GM19452 (cell line): ENCODE measurements at regions not wholly inside any gene's neighbourhood (a gene's known extent, or its start where the extent isn't known, plus 50 kb on each side); places are given as distances from the start of the nearest gene placed in this dataset.
A peak's percentile ranks its signal among the peaks of the same experiment; 100 is the strongest.
"Not testable (repeated sequence)": the region's sequence is repeated elsewhere in the genome, so short reads cannot be mapped to it uniquely, and the experiment has no call there.

Experiments
- ATAC-seq: cut with Tn5 transposase; IDR thresholded peaks from one replicate; pipeline ENCODE4 v1.9.1; 2021; ENCODE audit not compliant: unreplicated experiment

DNA sequence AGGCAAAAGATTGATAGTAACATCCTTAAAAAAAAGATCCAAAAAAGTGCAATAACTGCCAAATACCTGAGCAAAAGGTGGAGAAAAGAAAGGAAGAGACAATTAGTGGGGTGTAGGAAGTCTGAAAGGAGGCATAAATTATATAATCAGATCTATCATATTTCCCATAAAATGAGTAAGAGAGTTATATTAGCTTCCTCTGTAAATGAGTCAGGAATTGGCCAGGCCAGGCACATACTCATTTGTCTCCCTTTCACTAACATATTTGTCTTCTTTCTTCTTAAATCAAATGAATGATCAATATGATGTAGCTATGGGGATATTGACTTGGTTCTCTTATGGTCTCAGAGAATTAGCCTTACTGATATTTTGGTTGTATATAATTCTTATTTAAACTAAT, 292.3 kb upstream of the CADM2 start:
- ATAC-seq = no peak

DNA sequence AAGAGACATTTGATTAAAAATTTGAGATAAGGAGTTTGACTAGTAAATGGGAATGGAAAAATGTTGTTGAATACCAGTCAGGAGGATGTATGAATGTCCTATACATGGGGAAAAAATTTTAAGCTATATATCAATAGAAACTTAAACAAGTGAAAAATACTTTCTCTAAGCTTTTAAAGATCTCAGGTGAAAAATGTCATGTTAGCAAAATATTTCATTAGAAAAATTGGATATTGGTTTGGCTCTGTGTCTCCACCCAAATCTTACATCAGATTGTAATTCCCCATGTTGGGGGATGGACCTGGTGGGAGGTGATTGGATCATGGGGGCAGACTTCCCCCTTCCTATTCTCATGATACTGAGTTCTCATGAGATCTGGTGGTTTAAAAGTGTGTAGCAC, 279.6 kb upstream of the CADM2 start:
- no peak for ATAC-seq

DNA sequence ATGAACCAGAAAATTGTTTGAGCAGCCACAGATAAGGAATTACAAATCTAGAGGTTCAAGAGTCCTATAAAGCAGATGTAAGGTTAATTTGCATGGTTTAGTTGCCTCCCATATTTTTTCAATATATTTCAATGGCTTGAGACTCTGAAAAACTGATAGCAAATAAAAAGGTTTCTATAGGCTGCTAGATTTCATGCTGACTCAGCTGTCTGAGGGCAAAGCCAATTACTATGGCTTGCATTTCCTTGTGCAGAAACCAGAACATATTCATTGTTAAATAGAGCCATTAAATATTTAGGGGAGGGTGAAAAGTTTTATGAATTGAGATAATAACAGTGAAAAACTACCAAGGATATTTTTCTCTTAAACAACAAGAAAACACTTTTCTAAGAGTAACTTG, 278.1 kb upstream of the CADM2 start:
- ATAC-seq = no peak

DNA sequence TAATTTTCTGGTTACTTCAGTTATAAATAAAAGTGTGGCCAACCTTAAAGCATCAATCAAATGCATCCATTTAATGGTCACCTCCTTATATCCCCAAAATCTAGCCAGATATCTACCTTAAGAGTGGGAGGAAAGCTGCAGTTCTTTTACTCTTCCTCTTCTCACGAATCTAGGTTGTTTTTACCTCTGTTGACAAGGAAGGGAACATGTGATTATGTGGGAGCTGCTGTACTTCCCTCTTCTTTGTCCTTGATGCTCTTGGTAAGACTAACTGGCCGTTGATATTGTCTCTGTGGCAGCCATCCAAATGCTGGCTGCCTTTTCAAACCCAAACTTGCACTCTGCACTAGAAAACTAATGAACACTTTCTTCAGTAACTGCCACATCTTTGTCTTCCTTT, 275.3 kb upstream of the CADM2 start:
- no peak for ATAC-seq

DNA sequence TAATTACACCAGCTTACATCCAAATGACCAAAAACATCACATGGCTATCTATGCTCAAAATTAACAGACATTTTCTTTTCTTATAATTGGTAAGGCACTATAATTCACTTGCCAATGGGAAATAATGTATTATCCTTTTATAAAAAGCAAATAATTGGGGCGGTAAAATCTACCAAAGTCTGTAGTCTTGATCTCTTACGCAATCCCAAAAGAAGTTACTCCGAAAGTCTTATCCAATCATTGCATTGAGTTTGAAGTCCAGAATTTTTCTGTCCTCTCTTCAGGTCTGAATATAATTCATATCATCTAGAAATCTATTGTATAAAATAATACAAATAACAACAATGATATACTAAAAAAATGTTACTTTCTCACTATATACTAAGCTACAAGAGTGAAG, 273.3 kb upstream of the CADM2 start:
- no peak for ATAC-seq

DNA sequence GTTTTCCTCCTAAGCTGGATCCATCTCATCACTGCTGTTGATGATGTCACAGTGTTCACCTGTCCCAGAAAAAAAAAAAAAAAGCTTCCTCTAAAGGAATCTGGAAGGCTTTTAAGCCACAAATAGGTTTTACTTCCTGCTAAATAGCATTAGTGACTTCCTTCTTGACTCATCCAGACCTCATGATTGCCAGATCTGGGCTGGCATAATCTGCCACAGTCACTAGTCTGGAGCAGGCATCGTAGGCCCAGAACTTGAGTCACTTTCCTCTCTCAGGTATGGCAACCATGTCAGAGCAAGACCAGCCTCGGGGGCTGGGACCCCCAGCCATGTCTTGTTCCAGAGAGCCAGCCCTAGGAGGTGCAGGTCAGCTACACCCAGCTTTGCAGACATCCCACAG, 266.5 kb upstream of the CADM2 start:
- ATAC-seq = no peak

DNA sequence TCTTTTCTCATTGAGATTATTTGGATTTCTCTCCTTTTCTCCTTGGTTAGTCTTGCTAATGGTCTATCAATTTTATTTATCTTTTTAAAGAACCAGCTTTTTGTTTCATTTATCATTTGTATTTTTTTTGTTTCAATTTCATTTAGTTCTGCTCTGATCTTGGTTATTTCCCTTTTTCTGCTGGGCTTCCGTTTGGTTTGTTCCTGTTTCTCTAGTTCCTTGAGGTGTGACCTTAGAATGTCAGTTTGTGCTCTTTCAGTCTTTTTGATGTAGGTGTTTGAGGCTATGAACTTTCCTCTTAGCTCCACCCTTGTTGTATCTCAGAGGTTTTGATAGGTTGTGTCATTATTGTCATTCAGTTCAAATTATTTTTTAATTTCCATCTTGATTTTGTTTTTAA, 248.5 kb upstream of the CADM2 start:
- ATAC-seq = not testable (repeated sequence)

DNA sequence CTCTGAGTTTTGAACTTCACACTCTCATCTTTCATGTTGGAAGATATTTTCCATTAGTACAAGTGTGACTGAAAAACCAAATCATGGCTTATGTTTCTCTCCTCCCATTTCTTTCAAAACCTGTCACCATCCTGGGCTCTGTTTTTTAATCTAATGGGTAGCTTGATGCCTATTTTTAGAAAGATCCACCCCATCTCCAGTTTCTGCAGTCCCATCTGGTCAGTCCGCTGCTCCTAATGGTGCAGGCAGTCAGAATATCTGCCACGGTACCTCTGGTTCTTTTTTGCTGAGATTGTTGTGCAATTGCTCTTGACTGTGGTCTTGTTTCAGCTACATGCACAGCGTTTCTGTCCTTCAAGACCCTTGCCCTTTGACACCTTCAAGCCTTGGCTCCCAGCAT, 240.9 kb upstream of the CADM2 start:
- no peak for ATAC-seq

DNA sequence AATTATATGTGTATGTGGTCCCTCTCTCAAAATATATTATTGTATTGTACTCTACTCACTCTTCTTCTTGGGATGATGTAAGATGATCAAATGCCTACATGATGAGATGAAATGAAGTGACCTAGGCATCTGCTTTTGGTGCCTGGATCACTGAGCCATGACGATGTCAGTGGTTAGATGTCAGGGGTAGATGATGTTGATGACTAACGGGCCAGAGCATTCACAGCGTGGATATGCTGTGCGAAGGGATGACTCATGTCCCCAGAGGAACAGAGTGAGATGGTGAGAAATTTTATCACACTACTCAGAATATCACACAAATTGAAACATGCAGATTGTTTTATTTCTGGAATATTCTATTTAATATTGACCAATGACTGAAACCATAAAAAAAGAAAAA, 233.9 kb upstream of the CADM2 start:
- ATAC-seq = peak; percentile 96

DNA sequence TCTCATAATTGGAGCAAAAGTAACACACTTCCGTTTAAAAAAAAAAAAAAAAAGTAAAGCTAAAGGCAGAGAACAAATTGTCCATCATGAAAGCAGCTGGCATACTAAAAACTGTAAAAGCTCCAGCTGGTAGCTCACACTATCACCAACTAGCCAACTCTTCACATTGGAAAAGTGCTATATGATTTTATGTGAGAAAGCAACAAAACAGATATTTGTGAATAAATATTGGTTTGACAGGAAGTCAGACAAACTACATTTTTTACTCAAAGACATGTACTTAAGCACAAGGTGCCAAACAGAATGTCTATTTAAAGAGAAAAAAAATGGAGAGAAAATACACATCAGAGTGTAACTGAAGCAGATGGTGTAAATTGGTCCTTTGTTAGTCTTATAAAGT, 231.2 kb upstream of the CADM2 start:
- no peak for ATAC-seq

DNA sequence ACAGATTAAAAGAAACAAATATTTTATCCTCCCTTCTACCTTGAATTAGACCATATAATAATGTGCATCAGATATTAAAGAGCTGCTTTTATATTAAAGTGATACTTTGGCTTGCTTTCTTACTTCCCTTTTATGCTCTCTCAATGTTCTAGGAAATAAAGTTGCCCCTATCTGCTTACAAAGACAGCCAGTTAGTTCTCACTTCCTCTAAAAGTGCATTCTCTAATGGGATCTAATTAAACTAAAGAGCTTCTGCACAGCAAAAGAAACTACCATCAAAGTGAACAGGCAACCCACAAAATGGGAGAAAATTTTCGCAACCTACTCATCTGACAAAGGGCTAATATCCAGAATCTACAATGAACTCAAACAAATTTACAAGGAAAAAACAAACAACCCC, 224.1 kb upstream of the CADM2 start:
- not testable (repeated sequence) for ATAC-seq

DNA sequence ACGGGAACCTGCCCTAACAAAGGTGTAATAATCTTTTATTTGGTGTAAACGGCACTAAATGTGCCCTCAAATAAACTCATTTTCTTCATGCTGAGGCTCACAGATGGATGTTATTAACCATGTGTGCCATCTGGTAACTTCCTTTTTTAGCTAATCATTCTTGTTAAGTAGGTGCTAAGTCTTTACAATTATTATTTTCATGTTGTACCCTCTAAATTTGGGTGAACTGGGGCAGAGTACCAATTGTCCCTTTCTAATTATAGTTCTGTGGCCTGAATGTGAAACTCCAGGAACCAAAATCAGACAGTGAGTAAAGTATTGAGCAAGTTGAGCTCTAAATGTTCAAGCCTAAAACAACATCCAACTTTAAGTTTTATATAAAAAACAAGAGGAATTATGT, 220.7 kb upstream of the CADM2 start:
- no peak for ATAC-seq

DNA sequence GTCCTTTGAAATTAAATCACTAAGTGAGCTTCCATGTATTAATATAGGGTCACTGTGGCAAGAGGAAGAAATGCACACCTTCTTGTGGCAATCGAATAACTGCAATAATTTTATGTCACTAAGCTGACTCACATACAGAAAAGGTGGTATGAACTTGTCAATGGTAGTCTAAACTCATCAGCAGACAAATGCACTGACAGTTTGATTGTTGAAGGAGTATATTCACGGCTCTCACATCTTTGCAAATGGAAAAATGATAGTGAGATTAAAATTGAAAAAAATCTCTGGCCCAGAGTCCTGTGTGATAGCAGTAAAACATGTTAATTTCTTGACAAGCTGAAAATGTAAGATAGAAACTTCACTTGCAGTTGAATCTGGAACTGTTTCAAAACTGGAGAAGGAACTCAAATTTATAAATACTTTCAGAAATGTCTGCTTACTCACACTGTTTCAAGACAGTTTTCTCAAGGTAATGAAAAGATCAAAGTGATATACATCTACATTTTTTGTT, 215.8 kb upstream of the CADM2 start:
- ATAC-seq = no peak

DNA sequence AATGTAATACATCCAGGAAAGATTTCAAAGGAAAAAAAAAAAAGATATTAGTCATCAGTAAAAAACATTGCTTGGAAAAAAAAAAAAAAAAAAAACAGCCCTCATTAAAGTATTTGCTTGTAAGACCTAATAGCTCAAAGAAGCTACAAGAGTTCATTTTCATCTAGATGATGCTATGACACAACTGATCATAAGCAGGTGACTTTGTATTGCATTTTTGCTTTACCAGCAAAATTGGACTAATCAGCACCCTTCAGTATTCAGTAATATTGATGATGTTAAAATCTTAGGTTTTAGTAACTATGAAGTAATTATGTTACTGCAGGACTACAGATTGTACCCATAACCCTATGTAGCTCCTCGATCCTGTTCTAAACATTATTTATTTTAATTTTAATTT, 214.7 kb upstream of the CADM2 start:
- ATAC-seq = no peak

DNA sequence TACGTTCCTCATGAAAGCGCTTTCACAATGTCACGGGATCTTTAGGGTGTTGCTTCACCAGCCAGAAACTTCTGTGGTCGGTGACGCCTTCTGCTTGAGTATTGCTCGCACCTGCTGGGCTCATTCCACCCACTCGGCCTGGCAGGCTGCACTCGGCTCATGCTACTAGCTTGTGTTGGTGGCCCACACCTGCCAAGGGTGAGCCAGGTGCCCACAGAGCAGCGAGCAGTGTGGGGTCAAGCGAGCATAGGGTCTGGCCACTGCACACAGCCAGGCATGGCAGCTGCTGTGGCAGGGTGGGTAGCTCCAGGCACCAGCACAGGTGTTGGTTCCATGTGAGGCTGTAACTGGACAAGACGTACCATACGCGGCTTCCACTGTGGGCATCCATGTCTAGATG, 202.9 kb upstream of the CADM2 start:
- ATAC-seq = no peak

DNA sequence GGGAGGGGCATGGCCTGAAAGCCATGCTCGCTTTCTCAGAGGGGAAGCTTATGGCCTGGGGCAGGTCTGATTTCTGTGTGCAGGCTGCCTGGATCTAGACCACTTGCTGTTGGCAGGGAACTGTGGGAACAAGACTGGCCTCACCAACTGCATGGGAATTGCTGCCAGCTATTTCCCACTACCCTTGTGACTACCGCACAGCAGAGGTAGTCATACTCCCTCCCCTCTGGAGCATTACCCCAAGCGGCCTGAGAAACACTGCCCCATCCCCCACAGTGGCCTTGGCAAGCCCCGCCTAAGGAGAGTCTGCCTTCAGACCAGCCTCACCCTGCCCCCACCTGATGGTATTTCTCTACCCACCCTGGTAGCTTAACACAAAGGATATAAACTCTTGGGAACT, 199.4 kb upstream of the CADM2 start:
- ATAC-seq = no peak

DNA sequence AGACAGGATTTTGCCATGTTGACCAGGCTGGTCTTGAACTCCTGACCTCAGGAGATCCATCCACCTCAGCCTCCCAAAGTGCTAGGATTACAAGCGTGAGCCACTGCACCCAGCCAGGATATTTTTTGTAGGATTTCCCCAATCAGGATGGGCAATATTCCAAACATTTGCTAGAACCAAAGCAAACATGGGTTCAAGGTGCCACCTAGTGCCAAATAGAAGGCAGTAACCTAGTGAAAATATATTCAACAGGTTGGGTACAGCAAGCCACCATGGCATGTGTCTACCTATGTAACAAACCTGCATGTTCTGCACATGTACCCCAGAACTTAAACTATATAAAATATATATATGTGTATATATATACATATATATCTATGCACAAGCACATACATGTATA, 185.9 kb upstream of the CADM2 start:
- no peak for ATAC-seq

DNA sequence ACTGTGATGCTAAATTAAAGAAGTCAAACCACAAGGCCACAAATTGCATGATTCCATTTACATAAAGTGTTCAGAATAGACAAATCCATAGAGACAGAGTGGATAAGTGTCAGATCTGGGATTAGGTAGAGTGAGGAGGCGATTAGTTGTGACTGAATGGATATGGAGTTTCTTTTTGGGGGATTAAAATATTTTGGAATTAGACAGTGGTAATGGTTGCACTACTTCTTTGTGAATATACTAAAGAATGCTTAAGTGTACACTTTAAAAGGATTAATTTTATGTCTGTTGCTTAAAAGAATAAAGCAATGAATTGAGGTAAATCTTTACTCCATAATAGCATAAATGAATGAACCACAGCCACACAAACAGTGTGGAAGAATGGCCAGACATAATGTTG, 175.5 kb upstream of the CADM2 start:
- no peak for ATAC-seq

DNA sequence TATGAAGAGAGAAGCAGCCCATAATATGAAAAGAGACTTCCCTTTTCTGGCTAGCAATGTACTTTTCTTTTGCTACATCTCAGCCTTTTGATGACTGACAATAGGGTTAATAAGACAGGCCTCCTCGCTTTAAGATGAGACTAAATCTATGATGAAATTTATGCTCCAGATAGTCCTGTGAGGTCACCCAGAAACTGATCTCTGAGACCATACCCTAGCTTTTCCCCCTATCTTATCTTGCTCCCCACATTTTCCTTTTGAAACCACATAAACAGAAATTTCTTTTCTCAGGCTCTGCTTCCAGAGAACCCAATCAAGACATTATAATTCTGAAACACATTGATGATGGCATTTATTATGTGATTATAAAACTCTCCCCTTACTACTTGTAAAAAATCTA, 168.8 kb upstream of the CADM2 start:
- no peak for ATAC-seq

DNA sequence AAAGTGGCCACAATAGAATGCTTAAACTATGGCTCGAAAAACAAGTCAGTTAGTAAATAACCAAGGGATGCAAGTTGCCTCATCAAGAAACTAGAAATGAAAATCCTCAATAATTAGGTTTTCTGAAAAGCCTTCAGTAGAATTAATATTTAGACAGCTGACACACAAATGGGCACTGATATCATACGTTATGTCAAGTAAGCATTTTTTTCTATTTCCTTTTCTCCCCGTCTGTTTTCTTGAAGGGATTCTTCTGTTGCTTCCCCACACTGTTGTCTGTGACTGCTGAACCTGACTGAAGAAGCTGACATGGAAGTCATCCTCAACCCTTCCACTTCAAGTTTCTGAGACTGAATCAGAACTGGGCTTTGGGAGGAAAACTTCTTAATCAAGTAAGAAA, 151.8 kb upstream of the CADM2 start:
- no peak for ATAC-seq

DNA sequence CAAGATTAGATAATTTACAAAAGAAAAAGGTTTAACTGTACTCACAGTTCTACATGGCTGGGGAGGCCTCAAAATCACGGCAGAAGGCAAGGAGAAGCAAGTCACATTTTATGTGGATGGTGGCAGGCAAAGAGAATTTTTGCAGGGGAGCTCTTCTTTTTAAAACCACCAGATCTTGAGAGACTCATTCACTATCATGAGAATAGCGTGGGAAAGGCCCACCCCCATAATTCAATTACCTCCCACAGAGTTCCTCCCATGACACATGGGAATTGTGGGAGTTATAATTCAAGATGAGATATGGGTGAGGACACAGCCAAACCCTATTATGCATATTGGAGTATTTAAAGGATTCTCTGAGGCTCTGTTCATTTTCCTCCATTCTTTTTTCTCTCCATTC, 138.7 kb upstream of the CADM2 start:
- ATAC-seq = no peak

DNA sequence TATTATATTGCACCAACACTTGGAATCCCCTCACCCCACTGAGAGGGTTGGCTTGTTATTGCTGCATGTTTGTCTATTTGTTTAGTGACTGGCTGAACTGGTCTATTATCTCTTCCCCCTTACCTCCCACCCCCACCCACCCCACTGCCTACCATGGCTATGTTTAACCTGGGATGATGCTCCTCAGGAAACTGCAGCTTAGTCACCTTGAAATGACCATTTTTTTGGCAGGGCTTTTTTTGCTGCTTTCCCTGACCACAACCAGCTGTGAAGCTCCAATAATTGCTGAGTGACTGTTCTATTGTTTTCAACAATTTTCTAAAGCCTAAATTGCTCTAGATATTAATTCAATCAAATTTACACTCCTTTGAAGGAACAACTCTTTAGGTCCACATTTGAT, 137.9 kb upstream of the CADM2 start:
- ATAC-seq = no peak

DNA sequence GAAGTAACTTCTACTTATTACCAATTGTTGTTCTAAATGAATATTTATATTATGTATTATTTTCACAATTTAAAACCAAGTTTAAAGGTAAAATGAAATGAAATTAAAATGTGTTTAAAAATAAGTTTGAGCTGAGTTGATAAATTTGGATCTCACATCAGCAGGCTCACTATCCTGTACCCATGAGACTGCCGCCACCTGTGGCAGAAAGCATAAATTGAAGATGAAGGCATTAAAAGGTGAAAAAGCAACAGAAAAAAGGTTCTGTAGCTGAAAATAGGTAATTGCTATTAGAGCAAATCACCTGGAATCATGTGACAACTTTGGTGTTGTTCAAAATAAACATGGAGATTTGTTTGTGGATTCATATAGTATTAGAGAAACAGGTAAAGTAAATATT, 133.0 kb upstream of the CADM2 start:
- ATAC-seq = no peak

DNA sequence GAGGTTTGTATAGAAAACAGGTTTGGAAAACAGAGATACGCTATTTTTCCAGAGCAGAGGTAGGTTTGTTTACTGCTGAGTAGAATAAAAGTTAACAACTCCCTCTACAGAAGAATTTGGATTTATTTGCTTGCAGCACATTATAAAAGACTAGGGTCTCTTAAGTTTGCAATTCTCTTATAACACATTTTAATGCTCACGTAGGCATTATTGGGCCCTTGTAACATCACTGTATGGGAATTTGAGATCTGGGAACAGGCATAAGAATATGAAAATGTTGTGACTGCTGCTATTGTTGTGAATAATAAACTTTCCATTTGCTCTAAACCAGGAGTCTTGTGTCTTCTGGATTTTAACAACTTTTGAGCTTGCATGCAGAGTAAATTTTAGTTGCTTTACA, 128.3 kb upstream of the CADM2 start:
- no peak for ATAC-seq
